WTC11 (cell line): ENCODE measurements at regions not wholly inside any gene's neighbourhood (a gene's known extent, or its start where the extent isn't known, plus 50 kb on each side); places are given as distances from the start of the nearest gene placed in this dataset.

Experiments
- ATAC-seq: fragments of 200-7000 bp; cut with Tn5 transposase; 2 replicates; pipeline ENCODE4 v1.10.0; 2021; ENCODE audit warnings: mild to moderate bottlenecking, moderate library complexity
- CTCF ChIA-PET: fragments of 300-600 bp; sonication (Branson Sonifier 250); formaldehyde crosslinking; loops from one replicate; lab custom pipeline; 2021; ENCODE audit warnings: antibody characterized with exemption; lab: Charles Lee
- POLR2A ChIA-PET: fragments of 350-600 bp; sonication (Branson Sonifier 250); formaldehyde crosslinking; loops from one replicate; lab custom pipeline; 2021; ENCODE audit warnings: antibody characterized with exemption; lab: Charles Lee
- DNase-seq: peaks from one replicate; pipeline ENCODE4 v3.0.0; 2021; ENCODE audit warnings: low spot score
- H3K27ac Mint-ChIP-seq: 2 replicates; pipeline ENCODE4 v1.8.0; 2021; ENCODE audit warnings: mixed read lengths
- H3K27me3 Mint-ChIP-seq: 2 replicates; pipeline ENCODE4 v1.8.0; 2021; ENCODE audit warnings: low read depth, mild to moderate bottlenecking, moderate library complexity, mixed read lengths
- H3K36me3 Mint-ChIP-seq: 2 replicates; pipeline ENCODE4 v1.8.0; 2021; ENCODE audit warnings: mixed read lengths
- H3K4me1 Mint-ChIP-seq: 2 replicates; pipeline ENCODE4 v1.8.0; 2022; ENCODE audit warnings: mixed read lengths
- H3K4me3 Mint-ChIP-seq: 2 replicates; pipeline ENCODE4 v1.8.0; 2021; ENCODE audit warnings: mild to moderate bottlenecking, moderate library complexity, mixed read lengths
- H3K9me3 Mint-ChIP-seq: 2 replicates; pipeline ENCODE4 v1.8.0; 2021; ENCODE audit warnings: mixed read lengths
- ATF6 ChIP-seq: sonication (generic); formaldehyde crosslinking; IDR thresholded peaks from 2 replicates; pipeline ENCODE4 v1.8.1; 2023; ENCODE audit warnings: mild to moderate bottlenecking, missing genetic modification reagents
- CTCF ChIP-seq: fragments of 200-600 bp; IDR thresholded peaks from 2 replicates; pipeline ENCODE4 v1.8.0; 2022; ENCODE audit warnings: antibody characterized with exemption
- ESRRA ChIP-seq: sonication (generic); formaldehyde crosslinking; IDR thresholded peaks from 2 replicates; pipeline ENCODE4 v1.8.1; 2022; ENCODE audit warnings: mild to moderate bottlenecking, missing genetic modification reagents, borderline replicate concordance
- ETV6 ChIP-seq: sonication (generic); formaldehyde crosslinking; IDR thresholded peaks from 2 replicates; pipeline ENCODE4 v1.8.1; 2022; ENCODE audit warnings: mild to moderate bottlenecking, missing genetic modification reagents
- FOXP4 ChIP-seq: sonication (generic); formaldehyde crosslinking; IDR thresholded peaks from 2 replicates; pipeline ENCODE4 v1.8.0; 2022; ENCODE audit warnings: mild to moderate bottlenecking, missing genetic modification reagents
- GABPB1 ChIP-seq: sonication (generic); formaldehyde crosslinking; IDR thresholded peaks from 2 replicates; pipeline ENCODE4 v1.8.1; 2023; ENCODE audit warnings: mild to moderate bottlenecking, missing genetic modification reagents
- HMGA2 ChIP-seq: fragments of 250-450 bp; sonication (Bioruptor Pico); IDR thresholded peaks from 2 replicates; pipeline ENCODE4 v1.4.0; 2021; ENCODE audit warnings: mild to moderate bottlenecking, moderate library complexity
- MXD4 ChIP-seq: fragments of 250-450 bp; sonication (Bioruptor Pico); IDR thresholded peaks from 2 replicates; pipeline ENCODE4 v1.8.0; 2021; ENCODE audit warnings: mild to moderate bottlenecking, moderate library complexity, borderline replicate concordance
- NFE2L1 ChIP-seq: sonication (generic); formaldehyde crosslinking; IDR thresholded peaks from 2 replicates; pipeline ENCODE4 v1.8.1; 2023; ENCODE audit warnings: missing genetic modification reagents
- NFYB ChIP-seq: sonication (generic); formaldehyde crosslinking; conservative IDR thresholded peaks from 2 replicates; pipeline ENCODE4 v1.8.0; 2022; ENCODE audit warnings: low read depth, missing genetic modification reagents
- RORB ChIP-seq: fragments of 250-450 bp; sonication (Bioruptor Pico); IDR thresholded peaks from 2 replicates; pipeline ENCODE4 v1.9.0; 2021; ENCODE audit warnings: mild to moderate bottlenecking
- TEAD4 ChIP-seq: sonication (generic); formaldehyde crosslinking; IDR thresholded peaks from 2 replicates; pipeline ENCODE4 v1.8.0; 2022; ENCODE audit warnings: mild to moderate bottlenecking, missing genetic modification reagents
- ZBTB21 ChIP-seq: sonication (generic); formaldehyde crosslinking; IDR thresholded peaks from 2 replicates; pipeline ENCODE4 v1.8.1; 2023; ENCODE audit warnings: mild to moderate bottlenecking, missing genetic modification reagents, borderline replicate concordance
- ZBTB43 ChIP-seq: sonication (generic); formaldehyde crosslinking; IDR thresholded peaks from 2 replicates; pipeline ENCODE4 v1.8.1; 2023; ENCODE audit warnings: mild to moderate bottlenecking, missing genetic modification reagents
- ZMAT4 ChIP-seq: fragments of 250-450 bp; sonication (Bioruptor Pico); IDR thresholded peaks from 2 replicates; pipeline ENCODE4 v1.9.0; 2021; ENCODE audit warnings: mild to moderate bottlenecking
- ZNF219 ChIP-seq: sonication (generic); formaldehyde crosslinking; IDR thresholded peaks from 2 replicates; pipeline ENCODE4 v1.8.0; 2023; ENCODE audit warnings: missing genetic modification reagents, mild to moderate bottlenecking, borderline replicate concordance
- ZNF396 ChIP-seq: fragments of 250-450 bp; sonication (Bioruptor Pico); IDR thresholded peaks from 2 replicates; pipeline ENCODE4 v1.8.0; 2021; ENCODE audit warnings: mild to moderate bottlenecking, moderate library complexity, borderline replicate concordance
- TF ChIP-seq, protein P1 (sequence below): sonication (generic); formaldehyde crosslinking; conservative IDR thresholded peaks from 2 replicates; pipeline ENCODE4 v1.8.1; 2023; ENCODE audit warnings: mild to moderate bottlenecking, low read depth, missing genetic modification reagents, moderate library complexity
- TF ChIP-seq, protein P2 (sequence below): sonication (generic); formaldehyde crosslinking; IDR thresholded peaks from 2 replicates; pipeline ENCODE4 v1.8.0; 2022; ENCODE audit warnings: mild to moderate bottlenecking, missing genetic modification reagents
- TF ChIP-seq, protein P3 (sequence below): fragments of 250-450 bp; sonication (Bioruptor Pico); IDR thresholded peaks from 2 replicates; pipeline ENCODE4 v1.9.0; 2021; ENCODE audit warnings: moderate library complexity, mild to moderate bottlenecking, inconsistent platforms, borderline replicate concordance
- TF ChIP-seq, protein P4 (sequence below): fragments of 250-450 bp; sonication (Bioruptor Pico); conservative IDR thresholded peaks from 2 replicates; pipeline ENCODE4 v1.9.0; 2021; ENCODE audit warnings: mild to moderate bottlenecking

GRCh38 chr2:52343010-52343409 lies 1311.1 kb upstream of the NRXN1 start (continued):
- TF ChIP-seq MXD4 = no peak
- no peak for TF ChIP-seq NFYB (CRISPR knock-in tag)
- TF ChIP-seq ZBTB21 (CRISPR knock-in tag) = no peak
- TF ChIP-seq ZNF396 (CRISPR knock-in tag) = no peak
- no peak for TF ChIP-seq ZBTB43
- no peak for TF ChIP-seq FOXP4 (CRISPR knock-in tag)
- TF ChIP-seq, protein P1, sequence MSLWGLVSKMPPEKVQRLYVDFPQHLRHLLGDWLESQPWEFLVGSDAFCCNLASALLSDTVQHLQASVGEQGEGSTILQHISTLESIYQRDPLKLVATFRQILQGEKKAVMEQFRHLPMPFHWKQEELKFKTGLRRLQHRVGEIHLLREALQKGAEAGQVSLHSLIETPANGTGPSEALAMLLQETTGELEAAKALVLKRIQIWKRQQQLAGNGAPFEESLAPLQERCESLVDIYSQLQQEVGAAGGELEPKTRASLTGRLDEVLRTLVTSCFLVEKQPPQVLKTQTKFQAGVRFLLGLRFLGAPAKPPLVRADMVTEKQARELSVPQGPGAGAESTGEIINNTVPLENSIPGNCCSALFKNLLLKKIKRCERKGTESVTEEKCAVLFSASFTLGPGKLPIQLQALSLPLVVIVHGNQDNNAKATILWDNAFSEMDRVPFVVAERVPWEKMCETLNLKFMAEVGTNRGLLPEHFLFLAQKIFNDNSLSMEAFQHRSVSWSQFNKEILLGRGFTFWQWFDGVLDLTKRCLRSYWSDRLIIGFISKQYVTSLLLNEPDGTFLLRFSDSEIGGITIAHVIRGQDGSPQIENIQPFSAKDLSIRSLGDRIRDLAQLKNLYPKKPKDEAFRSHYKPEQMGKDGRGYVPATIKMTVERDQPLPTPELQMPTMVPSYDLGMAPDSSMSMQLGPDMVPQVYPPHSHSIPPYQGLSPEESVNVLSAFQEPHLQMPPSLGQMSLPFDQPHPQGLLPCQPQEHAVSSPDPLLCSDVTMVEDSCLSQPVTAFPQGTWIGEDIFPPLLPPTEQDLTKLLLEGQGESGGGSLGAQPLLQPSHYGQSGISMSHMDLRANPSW (CRISPR knock-in tag) = no peak
- TF ChIP-seq, protein P2, sequence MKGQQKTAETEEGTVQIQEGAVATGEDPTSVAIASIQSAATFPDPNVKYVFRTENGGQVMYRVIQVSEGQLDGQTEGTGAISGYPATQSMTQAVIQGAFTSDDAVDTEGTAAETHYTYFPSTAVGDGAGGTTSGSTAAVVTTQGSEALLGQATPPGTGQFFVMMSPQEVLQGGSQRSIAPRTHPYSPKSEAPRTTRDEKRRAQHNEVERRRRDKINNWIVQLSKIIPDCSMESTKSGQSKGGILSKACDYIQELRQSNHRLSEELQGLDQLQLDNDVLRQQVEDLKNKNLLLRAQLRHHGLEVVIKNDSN = no peak
- no peak for TF ChIP-seq RORB (CRISPR knock-in tag)
- TF ChIP-seq, protein P3, sequence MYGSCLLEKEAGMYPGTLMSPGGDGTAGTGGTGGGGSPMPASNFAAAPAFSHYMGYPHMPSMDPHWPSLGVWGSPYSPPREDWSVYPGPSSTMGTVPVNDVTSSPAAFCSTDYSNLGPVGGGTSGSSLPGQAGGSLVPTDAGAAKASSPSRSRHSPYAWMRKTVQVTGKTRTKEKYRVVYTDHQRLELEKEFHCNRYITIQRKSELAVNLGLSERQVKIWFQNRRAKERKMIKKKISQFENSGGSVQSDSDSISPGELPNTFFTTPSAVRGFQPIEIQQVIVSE (CRISPR knock-in tag) = no peak
- TF ChIP-seq, all 79 proteins: peak for 0

DNA sequence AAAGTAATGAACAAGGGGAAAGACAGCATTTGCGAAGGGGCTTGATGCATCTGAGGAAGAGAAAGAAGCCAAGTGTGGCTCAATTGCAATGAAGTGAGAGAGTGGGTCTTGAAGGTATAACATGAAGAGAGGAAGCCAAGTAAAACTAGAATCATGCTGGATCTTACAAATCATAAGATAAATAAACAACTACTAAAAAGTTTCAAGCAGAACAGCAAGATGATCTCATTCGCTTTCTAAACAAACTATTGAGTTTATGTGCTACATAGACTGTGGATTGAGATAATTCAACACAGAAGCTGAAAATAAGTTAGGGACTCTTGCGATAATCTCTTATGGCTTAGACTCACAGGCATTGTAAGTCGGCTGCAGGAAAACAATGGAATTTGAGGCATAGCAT lies 1310.5 kb upstream of the NRXN1 start:
- CTCF ChIA-PET = no interaction called here
- Mint-ChIP-seq H3K4me3 (no peak overlapping the region), H3K4me1 (peaks cover 72% of the 10 kb centered on the region), H3K27ac (no peak overlapping the region; the same call in 1 of the 2 replicates), H3K9me3 (no peaks in the 10 kb centered on the region), H3K27me3 (no peaks in the 10 kb centered on the region), H3K36me3 (no peaks in the 10 kb centered on the region)
- no peak for ATAC-seq
- POLR2A ChIA-PET = interaction anchor here (0.5 kb wide), 1 partner anchor 47 kb away, joined by 3 read pairs; no protein-coding TSS in a partner anchor
- DNase-seq = no peak
- TF ChIP-seq ZMAT4 (CRISPR knock-in tag) (no peak), ATF6 (CRISPR knock-in tag) (no peak), ESRRA (CRISPR knock-in tag) (no peak), NFE2L1 (CRISPR knock-in tag) (no peak), ETV6 (CRISPR knock-in tag) (no peak), GABPB1 (CRISPR knock-in tag) (no peak), CTCF (no peak), HMGA2 (CRISPR knock-in tag) (no peak), ZNF219 (CRISPR knock-in tag) (no peak), TEAD4 (CRISPR knock-in tag) (no peak)
- TF ChIP-seq, protein P4, sequence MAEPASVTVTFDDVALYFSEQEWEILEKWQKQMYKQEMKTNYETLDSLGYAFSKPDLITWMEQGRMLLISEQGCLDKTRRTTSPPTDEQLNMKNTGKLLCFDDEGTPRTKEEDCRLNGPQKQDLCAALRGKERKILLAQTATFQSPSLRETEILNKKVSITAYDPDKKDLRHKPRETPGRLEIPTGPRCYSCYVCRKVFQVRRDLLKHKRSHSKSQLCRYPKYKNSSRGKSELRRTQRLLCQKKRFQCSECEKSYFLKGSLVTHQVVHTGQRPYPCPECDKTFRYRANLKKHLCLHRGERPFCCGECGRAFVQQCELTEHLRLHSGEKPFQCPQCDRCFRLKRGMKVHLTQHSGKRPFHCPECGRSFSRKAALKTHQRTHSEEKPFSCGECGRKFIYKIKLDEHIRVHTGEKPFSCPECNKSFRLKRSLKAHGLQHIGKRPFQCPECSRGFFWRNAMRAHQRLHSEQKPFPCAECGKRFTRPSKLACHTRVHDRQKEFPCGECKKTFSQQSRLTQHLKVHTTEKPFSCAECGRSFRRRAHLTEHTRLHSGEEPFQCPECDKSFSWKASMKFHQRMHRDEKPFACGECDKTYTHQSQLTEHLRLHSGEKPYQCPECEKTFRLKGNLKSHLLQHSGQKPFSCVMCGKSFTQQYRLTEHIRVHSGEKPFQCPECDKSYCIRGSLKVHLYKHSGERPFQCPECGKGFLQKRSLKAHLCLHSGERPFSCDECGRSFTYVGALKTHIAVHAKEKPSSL (CRISPR knock-in tag) = no peak
- TF ChIP-seq, protein P2 = no peak
